HepG2 (cell line): ENCODE measurements at regions not wholly inside any gene's neighbourhood (a gene's known extent, or its start where the extent isn't known, plus 50 kb on each side); places are given as distances from the start of the nearest gene placed in this dataset.
A peak's percentile ranks its signal among the peaks of the same experiment; 100 is the strongest.

Experiments used
- ATAC-seq: fragments of 200-7000 bp; cut with Tn5 transposase; 3 replicates; pipeline ENCODE4 v1.9.1; 2020; ENCODE audit warnings: mild to moderate bottlenecking, moderate library complexity
- BruUV-seq: library from RNA; stranded (reverse); fragments of 400-500 nt; replicated peaks from 2 replicates; lab custom pipeline; 2021; lab: Mats Ljungman, UMichigan
- CTCF ChIA-PET: fragments of 300-600 bp; formaldehyde crosslinking; extraction: SDS; loops from one replicate; lab custom pipeline; 2021; ENCODE audit warnings: low total read pairs, inconsistent platforms, low intra/inter-chr PET ratio; lab: Yijun Ruan, JAX
- POLR2A ChIA-PET: fragments of 350-600 bp; sonication (Branson Sonifier 250); formaldehyde crosslinking; loops from one replicate; lab custom pipeline; 2020; ENCODE audit warnings: antibody characterized with exemption, inconsistent platforms; lab: Yijun Ruan, JAX
- DNase-seq: peaks from one replicate; pipeline ENCODE4 v3.0.0-alpha.2; 2015; ENCODE audit warnings: low spot score
- FAIRE-seq: peaks from 3 replicates; lab custom pipeline; 2011; peaks lifted over from hg19 to GRCh38; lab: Jason Lieb, UNC
- H2AFZ ChIP-seq: one replicate; pipeline ENCODE4 v1.6.1; 2011; ENCODE audit warnings: low read length, inconsistent platforms
- H3K27ac ChIP-seq: fragments of 300-600 bp; 3 replicates; pipeline ENCODE4 v1.8.0; 2011; ENCODE audit warnings: mixed run types, mild to moderate bottlenecking, mixed read lengths, low read length, inconsistent platforms; ENCODE audit not compliant: insufficient read depth; ENCODE audit errors: extremely low read length
- H3K27me3 ChIP-seq, 2 experiments: fragments of 200-600 bp in 1 of 2; 2 replicates in 1 of 2; 3 replicates in 1 of 2; pipeline versions ENCODE4 v1.6.0 to v1.8.0; 2011; ENCODE audit warnings: low read length in 2 of 2, mild to moderate bottlenecking in 2 of 2, moderate library complexity in 2 of 2, inconsistent platforms in 1 of 2; ENCODE audit not compliant: insufficient read depth in 2 of 2, control insufficient read depth in 1 of 2
- H3K36me3 ChIP-seq, 2 experiments: fragments of 200-600 bp in 1 of 2; replicated peaks in 1 of 2; 2 replicates in 1 of 2; 3 replicates in 1 of 2; pipeline versions ENCODE4 v1.5.1 to v1.8.0; 2011; ENCODE audit warnings: low read length in 2 of 2, inconsistent platforms in 1 of 2; ENCODE audit not compliant: insufficient read depth in 2 of 2, control insufficient read depth in 1 of 2
- H3K4me1 ChIP-seq: 2 replicates; pipeline ENCODE4 v1.5.1; 2012; ENCODE audit warnings: low read length, inconsistent platforms; ENCODE audit not compliant: insufficient read depth
- H3K4me2 ChIP-seq: 2 replicates; pipeline ENCODE4 v1.6.0; 2011; ENCODE audit warnings: low read depth, low read length, inconsistent platforms
- H3K4me3 ChIP-seq, 3 experiments: fragments of 200-600 bp in 1 of 3; sonication (generic), shearing (Covaris generic) in 1 of 3; replicated peaks in 1 of 3; 2 replicates each; pipeline ENCODE4 v1.5.1; 2011 to 2016; ENCODE audit warnings: low read length in 3 of 3, inconsistent platforms in 2 of 3, low read depth in 2 of 3, mild to moderate bottlenecking in 2 of 3, control low read depth in 1 of 3, mixed read lengths in 1 of 3; ENCODE audit not compliant: insufficient read depth in 1 of 3
- H3K79me2 ChIP-seq: one replicate; pipeline ENCODE4 v1.6.1; 2011; ENCODE audit warnings: low read length, inconsistent platforms; ENCODE audit not compliant: insufficient read depth
- H3K9ac ChIP-seq: 2 replicates; pipeline ENCODE4 v1.6.0; 2011; ENCODE audit warnings: mild to moderate bottlenecking, low read depth, low read length, inconsistent platforms; ENCODE audit not compliant: insufficient read depth
- H3K9me3 ChIP-seq: 2 replicates; pipeline ENCODE4 v1.5.1; 2012; ENCODE audit warnings: mild to moderate bottlenecking, low read length
- H4K20me1 ChIP-seq: 2 replicates; pipeline ENCODE4 v1.6.0; 2011; ENCODE audit warnings: inconsistent platforms, mild to moderate bottlenecking, low read length, moderate library complexity; ENCODE audit not compliant: insufficient read depth
- ATF5 ChIP-seq: sonication (generic); formaldehyde crosslinking; IDR thresholded peaks from 2 replicates; pipeline ENCODE4 v1.4.0; 2020; ENCODE audit warnings: mild to moderate bottlenecking, low read depth, missing genetic modification reagents
- HNRNPK ChIP-seq: fragments of 200-400 bp; formaldehyde crosslinking; IDR thresholded peaks from 2 replicates; pipeline ENCODE4 v1.6.1; 2018; ENCODE audit warnings: low read length, low read depth, moderate library complexity, mild to moderate bottlenecking; ENCODE audit not compliant: poor library complexity, severe bottlenecking
- MED8 ChIP-seq: sonication (generic); formaldehyde crosslinking; IDR thresholded peaks from 2 replicates; pipeline ENCODE4 v1.8.1; 2023; ENCODE audit warnings: mild to moderate bottlenecking, missing genetic modification reagents; ENCODE audit not compliant: insufficient replicate concordance
- NFKB2 ChIP-seq: sonication (generic); formaldehyde crosslinking; IDR thresholded peaks from 2 replicates; pipeline ENCODE4 v1.4.0; 2020; ENCODE audit warnings: missing genetic modification reagents, borderline replicate concordance
- SMAD1 ChIP-seq: sonication (generic); formaldehyde crosslinking; IDR thresholded peaks from 2 replicates; pipeline ENCODE4 v1.4.0; 2020; ENCODE audit warnings: missing genetic modification reagents, low read depth, mild to moderate bottlenecking, borderline replicate concordance
- SYNCRIP ChIP-seq: fragments of 200-400 bp; formaldehyde crosslinking; IDR thresholded peaks from 2 replicates; pipeline ENCODE4 v1.6.1; 2018; ENCODE audit warnings: mild to moderate bottlenecking, low read depth, low read length; ENCODE audit not compliant: insufficient read depth
- ZNF549 ChIP-seq: sonication (generic); formaldehyde crosslinking; IDR thresholded peaks from 2 replicates; pipeline ENCODE4 v1.5.0; 2020; ENCODE audit warnings: missing genetic modification reagents
- ZNF83 ChIP-seq: sonication (generic); formaldehyde crosslinking; IDR thresholded peaks from 2 replicates; pipeline ENCODE4 v1.4.0; 2020; ENCODE audit warnings: missing genetic modification reagents, mild to moderate bottlenecking, borderline replicate concordance
- WGBS: methylation state at CpG from one replicate; pipeline ENCODE4 v1.1.6; 2017; ENCODE audit warnings: low lambda C conversion rate; 5-methylcytosine and 5-hydroxymethylcytosine counted together
- in situ Hi-C: cut with HindIII; loops from 2 replicates; pipeline ENCODE4 v1.10.0; 2017; ENCODE audit warnings: low pct_unique_long_range_greater_than_20kb; ENCODE audit not compliant: extremely low pct_ligation_motif_present
- intact Hi-C: fragments of 100-400 bp; cut with micrococcal nuclease; formaldehyde crosslinking; loops from one replicate; pipeline ENCODE4 v1.10.0; 2022; ENCODE audit not compliant: unreplicated experiment
- TF ChIP-seq, protein P1 (sequence below): sonication (generic); formaldehyde crosslinking; IDR thresholded peaks from 2 replicates; pipeline ENCODE4 v1.5.0; 2020; ENCODE audit warnings: missing genetic modification reagents, mild to moderate bottlenecking, borderline replicate concordance

DNA sequence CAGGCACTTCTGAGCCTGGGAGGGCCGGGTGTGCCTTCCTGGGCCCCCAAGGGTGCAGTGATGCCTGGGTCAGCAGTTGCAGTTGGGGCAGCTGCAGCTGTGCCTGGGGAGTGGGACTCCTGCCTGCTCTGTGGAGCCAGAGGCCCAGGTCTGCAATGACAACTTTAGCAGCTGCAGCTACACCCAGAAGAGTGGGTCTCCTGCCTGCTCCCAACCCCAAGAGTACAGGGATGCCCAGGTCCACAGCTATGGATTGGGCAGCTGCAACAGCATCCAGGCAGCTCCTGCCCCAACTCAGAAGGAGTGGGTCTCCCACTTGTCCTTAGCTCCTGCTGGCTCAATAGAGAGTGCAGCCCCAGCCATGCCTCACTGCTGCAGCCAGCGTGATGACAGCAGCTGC is 73.0 kb upstream of the ST3GAL5 start:
- ChIA-PET POLR2A (no interaction called here), CTCF (no interaction called here)
- peak; percentile 52 for ATAC-seq
- 0 out of 2 replicates have a peak, but pooled peaks cover 10% of the 10 kb centered on the region for H3K4me1 ChIP-seq
- FAIRE-seq = no peak
- WGBS = 20% methylated on average over 1 of the region's 2 CpGs
- no peak for TF ChIP-seq HNRNPK
- TF ChIP-seq MED8 (CRISPR knock-in tag) = no peak
- TF ChIP-seq SYNCRIP = no peak
- H2AFZ ChIP-seq = no peak overlapping the region
- no peak overlapping the region for H3K9ac ChIP-seq
- no peak overlapping the region for H3K4me3 ChIP-seq
- DNase-seq = no peak
- BruUV-seq = no TSS peak
- intact Hi-C loops = no loop called here
- H3K79me2 ChIP-seq = no peaks in the 10 kb centered on the region
- H3K27ac ChIP-seq = no peak overlapping the region
- H3K4me2 ChIP-seq = no peak overlapping the region
- in situ Hi-C loops = no loop called here
- H3K9me3 ChIP-seq = no peaks in the 10 kb centered on the region; the same call in 1 of the 2 replicates
- H4K20me1 ChIP-seq = no peaks in the 10 kb centered on the region
- no peaks in the 10 kb centered on the region for H3K36me3 ChIP-seq
- H3K27me3 ChIP-seq = no peaks in the 10 kb centered on the region; a peak in 1 of 5 replicates

GRCh38 chr2:85961053-85961452 is 72.3 kb upstream of the ST3GAL5 start:
- no TSS peak for BruUV-seq
- Histone ChIP-seq H3K27ac (no peak overlapping the region), H3K27me3 (no peaks in the 10 kb centered on the region; a peak in 1 of 5 replicates), H3K79me2 (no peaks in the 10 kb centered on the region), H3K4me3 (no peak overlapping the region), H3K9ac (no peak overlapping the region), H3K4me2 (no peak overlapping the region), H3K4me1 (0 out of 2 replicates have a peak, but pooled peaks cover 10% of the 10 kb centered on the region), H2AFZ (no peak overlapping the region), H4K20me1 (no peaks in the 10 kb centered on the region), H3K36me3 (no peaks in the 10 kb centered on the region), H3K9me3 (no peaks in the 10 kb centered on the region; the same call in 1 of the 2 replicates)
- ATAC-seq (no peak; the same call in 2 of the 3 replicates), DNase-seq (no peak), FAIRE-seq (no peak)
- 8% methylated on average over 2 of the region's 2 CpGs for WGBS
- POLR2A ChIA-PET = no interaction called here
- intact Hi-C loops (no loop called here), in situ Hi-C loops (no loop called here)
- CTCF ChIA-PET = no interaction called here
- TF ChIP-seq, protein P1, sequence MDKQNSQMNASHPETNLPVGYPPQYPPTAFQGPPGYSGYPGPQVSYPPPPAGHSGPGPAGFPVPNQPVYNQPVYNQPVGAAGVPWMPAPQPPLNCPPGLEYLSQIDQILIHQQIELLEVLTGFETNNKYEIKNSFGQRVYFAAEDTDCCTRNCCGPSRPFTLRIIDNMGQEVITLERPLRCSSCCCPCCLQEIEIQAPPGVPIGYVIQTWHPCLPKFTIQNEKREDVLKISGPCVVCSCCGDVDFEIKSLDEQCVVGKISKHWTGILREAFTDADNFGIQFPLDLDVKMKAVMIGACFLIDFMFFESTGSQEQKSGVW (CRISPR knock-in tag) = no peak
- no peak for TF ChIP-seq ZNF549
- TF ChIP-seq ZNF83 (CRISPR knock-in tag) = no peak
- no peak for TF ChIP-seq SMAD1
- TF ChIP-seq NFKB2 (CRISPR knock-in tag) = no peak
- TF ChIP-seq ATF5 (CRISPR knock-in tag) = no peak
